ENCODE measurements at regions not wholly inside any gene's neighbourhood (a gene's known extent, or its start where the extent isn't known, plus 50 kb on each side); places are given as distances from the start of the nearest gene placed in this dataset.
A peak's percentile ranks its signal among the peaks of the same experiment; 100 is the strongest.
"Not testable (repeated sequence)": the region's sequence is repeated elsewhere in the genome, so short reads cannot be mapped to it uniquely, and the experiment has no call there.

DNA sequence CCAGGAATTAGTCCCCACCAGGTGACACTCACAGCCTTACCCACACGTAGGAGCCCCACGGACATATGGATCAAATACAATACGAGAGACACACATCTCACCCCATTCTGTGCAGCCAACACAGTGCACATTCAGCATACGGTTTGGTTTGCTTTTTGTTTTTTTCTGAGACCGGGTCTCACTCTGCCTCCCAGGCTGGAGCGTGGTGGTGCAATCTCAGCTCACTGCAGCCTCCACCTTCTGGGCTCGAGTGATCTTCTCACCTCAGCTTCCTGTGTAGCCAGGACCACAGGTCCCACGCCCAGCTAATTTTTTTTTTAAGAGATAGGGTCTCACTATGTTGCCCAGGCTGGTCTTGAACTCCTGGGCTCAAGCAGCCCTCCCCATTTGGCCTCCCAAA, 102.8 kb downstream of the POTEB start:
- H3K36me3 ChIP-seq (ENCODE audit: low read depth); intact Hi-C loops (cut with DNase I, micrococcal nuclease); H3K9me3 ChIP-seq; DNase-seq; H3K4me3 ChIP-seq; H3K4me1 ChIP-seq (ENCODE audit: low read depth); ATAC-seq: not testable (repeated sequence)

DNA sequence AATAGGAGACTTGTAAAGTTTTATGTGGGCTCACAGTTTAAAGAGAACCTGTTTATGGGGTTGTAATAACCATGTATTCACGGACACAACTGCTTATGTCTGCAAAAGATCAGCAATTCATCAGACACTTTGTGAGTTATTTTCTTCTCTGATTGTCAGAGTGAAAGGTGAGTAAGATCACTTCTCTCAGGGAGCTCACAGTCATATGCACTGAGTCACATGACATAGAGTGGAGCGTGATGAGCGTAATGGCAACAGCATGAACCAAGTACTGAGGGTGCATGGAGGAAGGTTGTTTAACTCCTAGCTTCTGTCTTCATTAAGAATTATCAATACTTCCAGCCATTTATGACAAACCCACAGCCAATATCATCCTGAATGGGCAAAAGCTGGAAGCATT, 111.0 kb downstream of the POTEB start:
- H3K9me3 ChIP-seq; DNase-seq; H3K4me1 ChIP-seq (ENCODE audit: low read depth); H3K36me3 ChIP-seq (ENCODE audit: low read depth); ATAC-seq; intact Hi-C loops (cut with DNase I, micrococcal nuclease); H3K4me3 ChIP-seq: not testable (repeated sequence)

DNA sequence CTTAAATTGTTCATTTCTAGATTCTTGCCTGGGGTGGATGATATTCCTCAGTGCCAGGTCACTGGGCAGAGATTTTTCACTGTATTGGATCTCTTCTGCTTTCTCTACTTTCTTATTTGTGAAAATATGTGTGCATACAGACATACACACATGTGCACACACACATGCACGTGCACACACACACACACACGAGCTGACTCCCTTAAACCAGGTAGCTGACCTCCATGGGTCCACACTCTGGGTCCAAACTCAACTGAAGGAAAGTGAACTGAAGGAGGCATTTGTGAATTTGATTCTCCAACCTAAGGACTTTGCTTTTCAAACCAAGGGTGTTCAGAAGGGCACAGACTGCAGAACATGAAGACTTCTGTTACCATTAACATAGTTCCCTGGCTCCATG, 113.8 kb downstream of the POTEB start:
- H3K9me3 ChIP-seq; H3K4me1 ChIP-seq (ENCODE audit: low read depth); ATAC-seq; DNase-seq; H3K36me3 ChIP-seq (ENCODE audit: low read depth); intact Hi-C loops (cut with DNase I, micrococcal nuclease); H3K4me3 ChIP-seq: not testable (repeated sequence)

DNA sequence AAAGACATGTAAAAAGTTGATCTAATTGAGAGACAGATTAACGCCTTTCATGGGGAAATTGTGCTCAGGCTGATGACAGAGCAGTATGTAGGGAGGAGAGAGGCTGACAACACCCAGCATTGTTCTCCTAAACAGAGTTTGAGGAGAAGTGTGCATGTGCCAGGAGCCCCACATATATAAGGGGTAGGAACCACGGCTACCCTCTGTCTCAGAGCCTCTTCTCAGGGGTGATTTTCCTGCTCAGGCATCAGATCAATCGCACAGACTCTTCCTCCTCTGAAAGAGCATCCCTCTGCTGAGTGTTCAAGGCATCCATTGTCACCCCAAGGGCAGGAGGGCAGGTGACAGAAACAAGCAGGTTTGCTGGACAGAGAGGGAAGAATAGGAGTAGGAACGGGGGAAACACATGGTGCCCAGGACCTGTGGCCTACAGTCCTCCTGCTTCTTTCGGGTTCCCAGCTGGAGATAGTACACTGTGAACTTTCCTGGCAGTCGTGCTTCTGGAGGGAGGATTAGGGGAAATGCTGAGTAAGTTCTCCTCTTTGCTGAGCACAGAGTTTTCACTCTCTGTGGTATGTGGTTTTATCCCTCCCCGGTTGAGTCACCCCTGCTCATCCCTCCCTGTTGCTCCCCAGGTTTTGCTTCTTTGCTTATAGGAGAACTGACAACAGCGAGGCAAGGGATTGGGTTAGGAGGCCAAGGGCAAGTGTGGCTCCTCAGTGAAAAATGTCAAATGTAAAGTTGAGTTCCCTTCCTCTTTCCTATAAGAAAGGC, 117.1 kb downstream of the POTEB start:
- H3K36me3 ChIP-seq (ENCODE audit: low read depth); H3K4me3 ChIP-seq; H3K9me3 ChIP-seq; DNase-seq; intact Hi-C loops (cut with DNase I, micrococcal nuclease); H3K4me1 ChIP-seq (ENCODE audit: low read depth): not testable (repeated sequence)
- peak; percentile 65 for ATAC-seq

DNA sequence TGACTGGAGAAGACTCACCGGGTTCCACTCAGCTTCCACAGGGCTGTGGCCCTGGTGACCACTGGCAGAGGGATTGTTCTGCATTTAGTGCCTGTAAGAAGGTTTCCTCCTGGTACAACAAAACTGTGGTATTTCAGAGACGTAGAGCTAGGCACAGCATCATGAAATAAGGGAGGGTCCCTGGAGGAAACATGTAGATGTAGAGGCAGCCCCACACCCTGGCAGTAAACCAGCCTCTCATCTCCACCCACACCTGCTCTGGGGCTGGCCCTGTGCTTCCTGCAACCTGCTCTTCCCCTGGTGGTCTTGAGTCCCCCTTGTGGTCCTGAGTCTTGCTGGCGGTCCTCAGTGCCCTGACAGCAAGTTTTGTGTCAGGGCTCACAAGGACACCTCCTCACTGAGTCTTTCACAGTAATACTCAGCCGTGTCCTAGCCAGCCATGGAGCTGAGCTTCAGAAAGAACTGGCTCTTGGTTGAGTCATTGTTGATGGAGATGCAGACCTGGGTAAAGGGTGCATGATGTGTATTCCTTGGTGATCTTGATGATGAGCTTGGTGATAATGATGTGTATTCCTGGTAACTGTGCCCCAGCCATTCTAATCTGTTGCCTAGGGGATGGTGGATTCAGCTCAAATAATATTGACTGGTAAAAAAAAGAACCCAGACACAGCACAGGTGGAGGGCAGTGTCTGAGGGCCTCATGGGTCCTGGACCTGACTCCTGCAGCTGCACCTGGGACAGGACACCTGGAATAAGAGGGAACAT, 118.0 kb downstream of the POTEB start:
- H3K4me1 ChIP-seq (ENCODE audit: low read depth); ATAC-seq; H3K4me3 ChIP-seq; H3K9me3 ChIP-seq; H3K36me3 ChIP-seq (ENCODE audit: low read depth); intact Hi-C loops (cut with DNase I, micrococcal nuclease); DNase-seq: not testable (repeated sequence)

DNA sequence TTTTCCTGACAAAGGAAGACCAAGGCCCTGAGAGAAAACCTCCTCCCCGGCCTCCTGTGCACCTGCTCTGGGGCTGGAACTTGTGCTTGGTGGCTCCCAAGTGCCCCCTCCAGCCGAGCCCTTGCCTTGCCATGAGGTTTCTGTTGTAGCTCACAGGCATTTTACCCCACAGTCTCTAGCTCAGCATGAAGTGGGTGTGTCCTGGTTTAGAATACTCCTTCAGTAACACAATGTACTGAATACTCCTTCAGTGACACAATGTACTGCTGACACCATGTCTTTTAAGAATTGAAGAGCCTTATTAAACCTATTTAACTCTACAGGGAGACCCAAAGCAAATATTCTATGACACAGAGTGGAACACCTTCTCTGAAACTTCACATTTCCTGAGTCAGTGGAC, 123.7 kb downstream of the POTEB start:
- intact Hi-C loops (cut with DNase I, micrococcal nuclease); H3K4me1 ChIP-seq (ENCODE audit: low read depth); ATAC-seq; DNase-seq; H3K9me3 ChIP-seq; H3K4me3 ChIP-seq; H3K36me3 ChIP-seq (ENCODE audit: low read depth): not testable (repeated sequence)

DNA sequence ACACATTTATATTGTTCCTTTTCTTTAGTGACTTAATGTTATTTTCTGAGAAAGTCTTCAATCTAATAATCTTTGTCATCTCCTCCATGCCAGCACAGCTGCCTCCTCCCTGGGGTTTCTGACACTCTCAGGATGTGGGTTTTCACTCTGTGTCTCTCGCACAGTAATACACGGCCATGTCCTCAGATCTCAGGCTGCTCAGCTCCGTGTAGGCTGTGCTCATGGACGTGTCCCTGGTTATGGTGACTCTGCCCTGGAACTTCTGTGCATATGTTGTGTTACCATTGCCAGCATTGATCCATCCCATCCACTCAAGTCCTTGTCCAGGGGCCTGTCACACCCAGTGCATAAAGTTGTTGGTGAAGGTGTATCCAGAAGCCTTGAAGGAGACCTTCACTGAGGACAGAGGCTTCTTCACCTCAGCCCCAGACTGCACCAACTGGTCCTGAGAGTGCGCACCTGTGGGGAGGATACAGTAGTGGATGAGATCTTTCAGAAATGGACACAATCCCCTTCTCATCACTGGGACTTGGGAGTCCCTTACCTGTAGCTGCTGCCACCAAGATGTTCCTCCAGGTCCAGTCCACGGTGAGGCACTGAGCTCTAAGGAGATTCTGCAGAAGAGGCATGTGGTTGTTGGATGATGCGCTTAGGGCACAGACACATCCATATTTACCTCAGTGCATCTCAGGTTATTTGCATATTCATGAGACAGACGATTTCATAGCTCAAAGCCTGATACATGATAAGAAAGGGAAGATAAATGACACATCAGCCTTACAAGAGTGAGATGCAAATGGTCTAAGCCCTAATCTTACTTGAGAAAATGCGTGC, 125.2 kb downstream of the POTEB start:
- intact Hi-C loops (cut with DNase I, micrococcal nuclease); H3K9me3 ChIP-seq; H3K36me3 ChIP-seq (ENCODE audit: low read depth); H3K4me3 ChIP-seq; DNase-seq; H3K4me1 ChIP-seq (ENCODE audit: low read depth): not testable (repeated sequence)
- peak; percentile 15 for ATAC-seq

DNA sequence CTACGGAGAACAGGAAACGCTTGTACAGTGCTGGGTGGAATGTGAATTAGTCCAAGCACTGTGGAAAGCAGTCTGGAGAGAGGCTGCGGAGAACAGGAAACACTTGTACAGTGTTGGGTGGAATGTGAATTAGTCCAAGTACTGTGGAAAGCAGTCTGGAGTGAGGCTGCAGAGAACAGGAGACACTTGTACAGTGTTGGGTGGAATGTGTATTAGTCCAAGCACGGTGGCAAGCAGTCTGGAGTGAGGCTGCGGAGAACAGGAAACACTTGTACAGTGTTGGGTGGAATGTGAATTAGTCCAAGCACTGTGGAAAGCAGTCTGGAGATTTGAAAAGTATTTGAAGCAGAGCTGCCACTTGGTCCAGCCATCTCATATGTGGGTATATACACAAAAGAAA, 128.4 kb downstream of the POTEB start:
- ATAC-seq; H3K4me1 ChIP-seq (ENCODE audit: low read depth); H3K4me3 ChIP-seq; H3K9me3 ChIP-seq; H3K36me3 ChIP-seq (ENCODE audit: low read depth); intact Hi-C loops (cut with DNase I, micrococcal nuclease); DNase-seq: not testable (repeated sequence)

DNA sequence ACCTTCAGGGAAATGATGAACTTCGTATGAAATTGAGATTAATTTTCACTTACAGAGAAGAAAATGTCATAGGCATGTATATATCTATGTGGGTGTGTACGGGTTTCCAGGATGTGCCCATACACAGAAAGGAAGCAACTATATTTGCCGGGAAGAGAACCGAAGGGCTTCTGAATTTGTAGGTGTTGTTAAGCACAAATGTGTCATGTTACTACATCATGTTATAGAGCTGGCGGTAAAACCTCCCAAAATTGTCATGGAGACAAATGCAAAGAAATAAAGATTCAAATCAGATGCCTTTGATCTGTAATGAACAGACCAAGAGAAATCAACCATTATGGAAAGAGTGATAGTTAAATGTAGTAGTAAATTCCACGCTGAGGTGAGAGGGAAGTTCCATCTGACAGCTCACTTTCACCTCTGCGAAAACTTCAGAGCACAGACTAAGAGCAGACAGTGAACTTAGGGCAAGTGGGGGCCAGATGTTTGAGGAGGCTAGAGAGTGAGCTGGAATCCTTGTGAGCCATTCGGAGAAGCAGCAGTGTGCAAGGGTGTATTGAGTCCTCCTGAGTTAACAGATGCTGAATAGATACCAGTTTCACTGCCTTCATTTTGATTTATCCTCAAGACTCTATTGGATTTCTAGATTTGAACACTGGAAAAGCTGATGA, 133.2 kb downstream of the POTEB start:
- intact Hi-C loops (cut with DNase I, micrococcal nuclease); DNase-seq; H3K36me3 ChIP-seq (ENCODE audit: low read depth); ATAC-seq; H3K4me3 ChIP-seq; H3K9me3 ChIP-seq; H3K4me1 ChIP-seq (ENCODE audit: low read depth): not testable (repeated sequence)

DNA sequence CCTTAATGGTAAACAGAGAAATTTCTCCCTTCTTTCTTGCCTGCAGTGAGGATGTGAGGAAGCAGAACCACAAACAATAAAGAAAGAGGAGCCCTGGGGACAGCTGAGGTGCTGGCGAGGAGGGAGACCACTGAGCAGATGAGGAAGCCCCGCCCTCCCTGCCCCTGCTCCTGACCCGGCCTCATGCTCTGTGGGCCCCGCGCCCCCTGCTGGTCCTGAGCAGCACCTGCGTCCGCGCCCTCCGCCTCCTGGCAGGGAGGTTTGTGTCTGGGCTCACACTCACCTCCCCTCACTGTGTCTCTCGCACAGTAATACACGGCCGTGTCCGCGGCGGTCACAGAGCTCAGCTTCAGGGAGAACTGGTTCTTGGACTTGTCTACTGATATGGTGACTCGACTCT, 135.5 kb downstream of the POTEB start:
- H3K9me3 ChIP-seq; H3K4me3 ChIP-seq; H3K4me1 ChIP-seq (ENCODE audit: low read depth); ATAC-seq; DNase-seq; H3K36me3 ChIP-seq (ENCODE audit: low read depth); intact Hi-C loops (cut with DNase I, micrococcal nuclease): not testable (repeated sequence)

DNA sequence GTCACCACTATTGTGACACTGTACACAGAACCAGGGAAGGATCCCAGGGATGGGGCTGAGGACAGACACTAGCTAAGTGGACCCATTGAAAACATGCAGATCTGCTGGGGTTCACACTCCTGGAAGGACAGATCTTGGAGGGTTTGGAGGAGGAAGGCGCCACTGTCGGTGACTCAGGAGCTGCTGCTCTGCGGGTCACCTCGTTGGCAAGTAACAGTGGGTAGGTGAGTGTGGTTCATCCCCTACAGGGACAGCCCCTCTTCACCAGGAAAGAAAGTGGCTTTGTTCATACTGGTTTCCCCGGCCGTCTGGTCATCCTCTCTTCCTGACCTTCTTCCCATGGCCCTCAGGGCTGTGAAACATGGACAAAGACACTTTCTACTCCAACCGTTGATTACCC, 139.5 kb downstream of the POTEB start:
- ATAC-seq; H3K4me3 ChIP-seq; intact Hi-C loops (cut with DNase I, micrococcal nuclease); H3K36me3 ChIP-seq (ENCODE audit: low read depth); H3K4me1 ChIP-seq (ENCODE audit: low read depth); H3K9me3 ChIP-seq; DNase-seq: not testable (repeated sequence)

DNA sequence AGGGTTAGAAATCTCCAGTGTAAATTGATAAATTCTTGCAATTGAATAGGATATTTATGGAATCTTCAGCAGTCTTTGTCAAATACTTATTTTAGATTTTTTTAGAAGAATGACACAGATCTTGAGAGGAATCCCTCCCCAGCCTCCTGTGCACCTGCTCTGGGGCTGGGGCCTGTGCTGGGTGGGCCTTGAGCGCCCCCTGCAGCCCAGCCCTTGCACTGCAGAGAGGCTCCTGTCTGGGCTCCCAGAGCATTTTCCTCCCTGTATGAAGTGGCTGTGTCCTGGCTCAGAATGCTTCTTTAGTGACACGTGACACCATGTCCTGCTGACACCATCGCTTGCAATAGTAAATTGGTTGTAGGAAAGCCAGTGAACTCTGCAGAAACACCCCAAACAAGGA, 141.1 kb downstream of the POTEB start:
- ATAC-seq; H3K4me3 ChIP-seq; intact Hi-C loops (cut with DNase I, micrococcal nuclease); DNase-seq; H3K36me3 ChIP-seq (ENCODE audit: low read depth); H3K9me3 ChIP-seq; H3K4me1 ChIP-seq (ENCODE audit: low read depth): not testable (repeated sequence)

DNA sequence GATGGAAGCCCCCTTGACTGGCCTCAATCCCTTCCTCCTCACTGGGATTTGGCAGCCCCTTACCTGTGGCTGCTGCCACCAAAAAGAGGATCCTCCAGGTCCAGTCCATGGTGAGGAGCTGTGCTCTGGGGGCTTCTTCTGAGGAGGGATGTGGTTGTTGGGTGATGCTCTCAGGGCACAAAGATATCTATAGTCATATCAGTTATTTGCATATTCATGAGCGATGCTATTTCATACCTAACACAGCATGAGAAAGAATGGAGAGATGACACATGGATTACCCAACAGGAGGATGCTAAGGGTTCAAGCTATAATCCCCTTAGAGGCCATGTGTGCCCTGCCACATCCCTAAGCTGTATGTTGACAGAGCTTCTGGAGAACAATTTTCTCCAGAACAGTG, 141.7 kb downstream of the POTEB start:
- intact Hi-C loops (cut with DNase I, micrococcal nuclease); H3K4me1 ChIP-seq (ENCODE audit: low read depth); H3K9me3 ChIP-seq; DNase-seq; H3K36me3 ChIP-seq (ENCODE audit: low read depth); H3K4me3 ChIP-seq: not testable (repeated sequence)
- peak; percentile 45 for ATAC-seq

DNA sequence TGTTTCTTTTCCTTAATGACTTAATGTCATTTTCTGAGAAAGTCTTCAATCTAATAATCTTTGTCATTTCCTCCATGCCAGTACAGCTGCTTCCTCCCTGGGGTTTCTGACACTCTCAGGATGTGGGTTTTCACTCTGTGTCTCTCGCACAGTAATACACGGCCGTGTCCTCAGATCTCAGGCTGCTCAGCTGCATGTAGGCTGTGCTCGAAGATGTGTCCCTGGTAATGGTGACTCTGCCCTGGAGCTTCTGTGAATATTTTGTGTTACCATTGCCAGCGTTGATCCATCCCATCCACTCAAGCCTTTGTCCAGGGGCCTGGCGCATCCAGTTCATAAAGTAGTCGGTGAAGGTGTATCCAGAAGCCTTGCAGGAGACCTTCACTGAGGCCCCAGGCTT, 142.2 kb downstream of the POTEB start:
- H3K36me3 ChIP-seq (ENCODE audit: low read depth); H3K4me1 ChIP-seq (ENCODE audit: low read depth); DNase-seq; H3K4me3 ChIP-seq; intact Hi-C loops (cut with DNase I, micrococcal nuclease); H3K9me3 ChIP-seq: not testable (repeated sequence)
- peak; percentile 27 for ATAC-seq

Measured in mucosa of descending colon (tissue), 3 donors.